ENCODE measurements at regions not wholly inside any gene's neighbourhood (a gene's known extent, or its start where the extent isn't known, plus 50 kb on each side); places are given as distances from the start of the nearest gene placed in this dataset.

- no peaks in the 10 kb centered on the region for H3K27me3 ChIP-seq (replicated peaks; ENCODE audit: insufficient read depth)
- no peak for TF ChIP-seq CTCF (IDR thresholded peaks at IDR 0.05)
- no peak for ATAC-seq (ENCODE audit: insufficient number of reproducible peaks, low FRiP score, low read depth)
Measured at GRCh38 chr4:156391325-156391653, 437.6 kb upstream of the CTSO start.

GRCh38 chr4:156390599-156391324 is 437.1 kb upstream of the CTSO start:
- no peaks in the 10 kb centered on the region for H3K27me3 ChIP-seq (replicated peaks; ENCODE audit: insufficient read depth)

More at GRCh38 chr4:156391325-156391653, 437.6 kb upstream of the CTSO start:
- DNase-seq (ENCODE audit: low spot score): no peak
- Histone ChIP-seq H3K4me1 (ENCODE audit: control insufficient read depth in 1 of 2, low read depth in 2 of 2) (no peaks in the 10 kb centered on the region), H3K4me3 (no peak overlapping the region), H3K27ac (no peak overlapping the region), H3K9me3 (no peaks in the 10 kb centered on the region), H3K36me3 (no peaks in the 10 kb centered on the region)

GRCh38 chr4:156388826-156389225 is 435.2 kb upstream of the CTSO start:
- no peaks in the 10 kb centered on the region for H3K27me3 ChIP-seq (replicated peaks; ENCODE audit: insufficient read depth)
- H3K27ac ChIP-seq: no peak overlapping the region
- H3K36me3 ChIP-seq: no peaks in the 10 kb centered on the region
- no peak for DNase-seq (ENCODE audit: low spot score)
- TF ChIP-seq CTCF (IDR thresholded peaks at IDR 0.05): no peak
- H3K4me3 ChIP-seq: no peak overlapping the region
- ATAC-seq (ENCODE audit: insufficient number of reproducible peaks, low FRiP score, low read depth): no peak
- H3K9me3 ChIP-seq: no peaks in the 10 kb centered on the region
- no peaks in the 10 kb centered on the region for H3K4me1 ChIP-seq (ENCODE audit: control insufficient read depth in 1 of 2, low read depth in 2 of 2)

More at GRCh38 chr4:156390599-156391324, 437.1 kb upstream of the CTSO start:
- Histone ChIP-seq H3K36me3 (no peaks in the 10 kb centered on the region), H3K4me3 (no peak overlapping the region), H3K4me1 (ENCODE audit: control insufficient read depth in 1 of 2, low read depth in 2 of 2) (no peaks in the 10 kb centered on the region), H3K9me3 (no peaks in the 10 kb centered on the region), H3K27ac (no peak overlapping the region)
- DNase-seq (ENCODE audit: low spot score) (no peak), ATAC-seq (ENCODE audit: insufficient number of reproducible peaks, low FRiP score, low read depth) (no peak)
- no peak for TF ChIP-seq CTCF (IDR thresholded peaks at IDR 0.05)

GRCh38 chr4:156378033-156378665 is 424.5 kb upstream of the CTSO start:
- H3K4me3 ChIP-seq: no peak overlapping the region
- no peaks in the 10 kb centered on the region for H3K36me3 ChIP-seq
- H3K4me1 ChIP-seq (ENCODE audit: control insufficient read depth in 1 of 2, low read depth in 2 of 2): no peaks in the 10 kb centered on the region
- ATAC-seq (ENCODE audit: insufficient number of reproducible peaks, low FRiP score, low read depth) (no peak), DNase-seq (ENCODE audit: low spot score) (no peak)
- H3K9me3 ChIP-seq: no peaks in the 10 kb centered on the region
- no peaks in the 10 kb centered on the region for H3K27me3 ChIP-seq (replicated peaks; ENCODE audit: insufficient read depth)
- TF ChIP-seq CTCF (IDR thresholded peaks at IDR 0.05): peak; percentile 42
- no peak overlapping the region for H3K27ac ChIP-seq

- Histone ChIP-seq H3K4me3 (no peak overlapping the region), H3K9me3 (no peaks in the 10 kb centered on the region), H3K27me3 (replicated peaks; ENCODE audit: insufficient read depth) (no peaks in the 10 kb centered on the region), H3K36me3 (no peaks in the 10 kb centered on the region), H3K27ac (no peak overlapping the region), H3K4me1 (ENCODE audit: control insufficient read depth in 1 of 2, low read depth in 2 of 2) (no peaks in the 10 kb centered on the region)
- TF ChIP-seq CTCF (IDR thresholded peaks at IDR 0.05): no peak
- ATAC-seq (ENCODE audit: insufficient number of reproducible peaks, low FRiP score, low read depth): no peak
- DNase-seq (ENCODE audit: low spot score): no peak
Measured at GRCh38 chr4:156377036-156377710, 423.5 kb upstream of the CTSO start.

All from thoracic aorta (tissue), 2 donors.